ENCODE measurements at regions not wholly inside any gene's neighbourhood (a gene's known extent, or its start where the extent isn't known, plus 50 kb on each side); places are given as distances from the start of the nearest gene placed in this dataset.

DNA sequence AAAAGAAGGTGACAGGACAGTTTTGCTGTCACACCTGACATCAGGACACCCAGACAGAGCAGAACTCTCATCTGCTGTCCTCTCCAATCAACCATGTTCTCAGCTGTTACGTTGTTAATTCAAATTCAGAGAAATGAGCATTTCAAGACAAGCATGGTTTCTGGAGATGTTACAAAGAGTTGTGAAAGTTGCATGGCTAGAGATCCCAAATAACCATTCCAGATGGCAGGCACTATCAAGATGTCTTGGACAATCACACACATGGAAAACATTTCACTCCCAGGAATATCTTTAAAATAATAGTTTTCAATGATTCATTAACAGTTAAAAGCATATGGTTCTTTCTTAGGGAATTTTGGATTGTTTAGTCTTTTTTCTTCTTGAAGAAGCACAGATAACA, 533.1 kb downstream of the AGTPBP1 start:
- Histone ChIP-seq H3K27me3 (no peaks in the 10 kb centered on the region), H3K27ac (no peak overlapping the region), H3K36me3 (no peaks in the 10 kb centered on the region), H3K9me3 (no peaks in the 10 kb centered on the region), H3K4me3 (no peak overlapping the region), H3K4me1 (no peaks in the 10 kb centered on the region)
- DNase-seq (ENCODE audit: low spot score in 2 of 2) = no peak
- TF ChIP-seq, protein P1, sequence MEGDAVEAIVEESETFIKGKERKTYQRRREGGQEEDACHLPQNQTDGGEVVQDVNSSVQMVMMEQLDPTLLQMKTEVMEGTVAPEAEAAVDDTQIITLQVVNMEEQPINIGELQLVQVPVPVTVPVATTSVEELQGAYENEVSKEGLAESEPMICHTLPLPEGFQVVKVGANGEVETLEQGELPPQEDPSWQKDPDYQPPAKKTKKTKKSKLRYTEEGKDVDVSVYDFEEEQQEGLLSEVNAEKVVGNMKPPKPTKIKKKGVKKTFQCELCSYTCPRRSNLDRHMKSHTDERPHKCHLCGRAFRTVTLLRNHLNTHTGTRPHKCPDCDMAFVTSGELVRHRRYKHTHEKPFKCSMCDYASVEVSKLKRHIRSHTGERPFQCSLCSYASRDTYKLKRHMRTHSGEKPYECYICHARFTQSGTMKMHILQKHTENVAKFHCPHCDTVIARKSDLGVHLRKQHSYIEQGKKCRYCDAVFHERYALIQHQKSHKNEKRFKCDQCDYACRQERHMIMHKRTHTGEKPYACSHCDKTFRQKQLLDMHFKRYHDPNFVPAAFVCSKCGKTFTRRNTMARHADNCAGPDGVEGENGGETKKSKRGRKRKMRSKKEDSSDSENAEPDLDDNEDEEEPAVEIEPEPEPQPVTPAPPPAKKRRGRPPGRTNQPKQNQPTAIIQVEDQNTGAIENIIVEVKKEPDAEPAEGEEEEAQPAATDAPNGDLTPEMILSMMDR (IDR thresholded peaks at IDR 0.05) = no peak
- intact Hi-C loops (cut with DNase I) = no loop called here

DNA sequence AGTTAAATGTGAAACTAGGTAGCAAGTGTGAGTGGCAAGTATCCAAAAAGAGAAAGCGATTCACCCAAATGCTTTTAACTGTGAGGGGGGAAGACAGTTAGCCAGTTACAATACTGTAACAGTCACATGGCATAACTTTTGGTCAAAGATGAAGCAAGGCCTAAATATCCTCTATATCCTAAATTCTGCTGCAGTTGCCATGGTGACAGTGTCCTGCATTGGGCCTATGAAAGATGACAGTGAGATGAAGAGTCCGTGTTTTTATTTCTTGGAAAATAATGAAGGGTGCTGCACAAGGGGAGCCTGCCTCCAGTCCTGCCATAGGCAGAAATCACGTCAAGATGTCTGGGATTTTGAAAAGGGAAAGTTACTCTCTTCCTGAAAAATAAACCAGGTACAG, 534.6 kb downstream of the NTRK2 start:
- intact Hi-C loops (cut with DNase I) = no loop called here
- no peak for DNase-seq (ENCODE audit: low spot score in 2 of 2)
- Histone ChIP-seq H3K9me3 (no peaks in the 10 kb centered on the region), H3K27ac (no peak overlapping the region), H3K4me1 (peaks cover 0 to 6% of the 10 kb centered on the region in 2 donors), H3K27me3 (no peaks in the 10 kb centered on the region), H3K36me3 (no peaks in the 10 kb centered on the region), H3K4me3 (no peak overlapping the region)
- TF ChIP-seq, protein P1 (IDR thresholded peaks at IDR 0.05) = no peak

DNA sequence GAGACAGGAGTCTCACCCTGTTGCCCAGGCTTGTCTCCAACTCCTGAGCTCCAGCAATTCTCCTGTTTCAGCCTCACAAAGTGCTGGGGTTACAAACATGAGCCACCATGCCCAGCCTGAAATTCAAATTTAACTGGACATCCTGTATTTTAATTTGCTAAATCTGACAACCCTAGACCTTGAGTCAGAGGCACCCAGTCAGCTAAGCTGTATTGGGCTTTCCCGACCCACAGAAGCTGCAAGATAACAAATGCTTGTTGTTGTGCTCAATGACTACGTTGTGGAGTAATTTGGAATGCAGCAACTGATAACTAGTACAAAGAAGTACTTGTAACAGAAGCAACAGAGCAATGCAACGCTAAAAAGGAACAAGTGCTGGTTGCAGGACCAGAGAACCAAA, 533.1 kb downstream of the NTRK2 start:
- Histone ChIP-seq H3K27ac (no peak overlapping the region), H3K36me3 (no peaks in the 10 kb centered on the region), H3K4me1 (peaks cover 0 to 6% of the 10 kb centered on the region in 2 donors), H3K27me3 (no peaks in the 10 kb centered on the region), H3K4me3 (no peak overlapping the region), H3K9me3 (no peaks in the 10 kb centered on the region)
- no peak for DNase-seq (ENCODE audit: low spot score in 2 of 2)
- TF ChIP-seq, protein P1 (IDR thresholded peaks at IDR 0.05) = no peak
- intact Hi-C loops (cut with DNase I) = no loop called here

DNA sequence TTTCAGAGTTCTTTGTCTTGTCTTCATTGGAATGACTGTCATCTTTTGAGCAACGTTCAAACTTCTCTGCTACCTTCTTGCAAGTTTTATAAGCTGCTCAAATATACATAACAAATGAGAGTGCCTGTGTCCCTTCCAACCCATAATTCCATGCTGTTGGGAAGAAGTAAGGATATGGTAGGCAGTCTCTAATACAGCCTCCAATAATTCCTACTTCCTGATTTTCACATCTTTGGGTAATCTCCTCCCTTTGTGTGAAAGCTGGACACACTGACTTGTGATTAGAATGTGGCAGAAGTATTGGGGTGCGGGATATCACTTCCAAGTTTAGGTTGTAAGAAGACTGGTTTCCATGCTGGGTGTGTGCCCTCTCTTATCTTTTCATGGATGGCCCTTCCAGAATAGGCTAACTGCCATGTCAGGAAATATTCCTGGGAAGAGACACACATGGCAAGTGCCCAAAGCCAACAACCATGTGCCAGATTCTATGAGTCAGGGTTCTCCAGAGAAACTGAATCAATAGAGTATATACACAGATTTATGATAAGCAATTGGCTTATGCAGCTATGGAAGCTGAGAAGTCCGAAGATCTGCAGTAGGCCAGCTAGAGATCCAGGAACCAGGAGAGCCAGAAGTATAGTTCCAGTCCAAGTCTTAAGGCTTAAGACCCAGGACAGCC, 531.3 kb downstream of the NTRK2 start:
- DNase-seq (ENCODE audit: low spot score in 2 of 2) = no peak
- Histone ChIP-seq H3K4me3 (no peak overlapping the region), H3K27me3 (no peaks in the 10 kb centered on the region), H3K27ac (no peak overlapping the region), H3K36me3 (no peaks in the 10 kb centered on the region), H3K9me3 (no peaks in the 10 kb centered on the region), H3K4me1 (peaks cover 0 to 6% of the 10 kb centered on the region in 2 donors)
- TF ChIP-seq, protein P1 (IDR thresholded peaks at IDR 0.05) = no peak
- intact Hi-C loops (cut with DNase I) = no loop called here

DNA sequence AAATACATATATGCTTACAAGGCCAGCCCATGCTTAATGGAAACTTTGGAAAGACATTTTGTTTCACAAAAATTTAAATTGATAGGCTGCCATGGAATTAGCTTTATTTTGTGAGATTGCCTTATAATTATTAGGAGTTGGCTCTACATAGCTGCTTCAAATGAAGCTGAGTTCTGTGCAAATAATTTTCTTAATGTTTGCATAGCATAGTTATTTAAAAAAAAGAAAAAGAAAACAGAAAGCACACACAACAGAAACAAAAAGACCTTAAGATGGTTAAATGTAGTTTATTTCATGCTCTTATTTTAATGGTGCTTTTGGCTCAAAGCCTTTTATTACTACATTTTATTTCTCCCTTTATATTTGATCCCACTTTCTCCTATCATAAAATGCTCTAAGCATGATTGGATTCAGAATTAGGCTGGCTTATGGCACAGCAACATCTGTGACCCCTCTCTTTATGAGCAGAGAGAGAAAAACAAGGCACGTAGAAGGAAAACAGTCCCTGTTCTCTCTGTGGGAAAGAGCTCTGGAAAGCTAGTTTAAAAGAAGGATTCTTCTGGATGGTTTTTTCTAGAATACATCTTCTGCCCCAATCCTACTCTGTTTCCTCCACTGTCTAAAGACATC, 530.5 kb downstream of the NTRK2 start:
- Histone ChIP-seq H3K4me1 (peaks cover 0 to 6% of the 10 kb centered on the region in 2 donors), H3K27ac (no peak overlapping the region), H3K4me3 (no peak overlapping the region), H3K27me3 (no peaks in the 10 kb centered on the region), H3K36me3 (no peaks in the 10 kb centered on the region), H3K9me3 (no peaks in the 10 kb centered on the region)
- DNase-seq (ENCODE audit: low spot score in 2 of 2) = no peak
- TF ChIP-seq, protein P1 (IDR thresholded peaks at IDR 0.05) = no peak
- intact Hi-C loops (cut with DNase I) = no loop called here
